Tibial artery (tissue), 4 donors: ENCODE measurements at regions not wholly inside any gene's neighbourhood (a gene's known extent, or its start where the extent isn't known, plus 50 kb on each side); places are given as distances from the start of the nearest gene placed in this dataset.

Source experiments
- DNase-seq, 2 donors: peaks; one replicate each; pipeline ENCODE4 v3.0.0-alpha.2; 2019
- H3K27ac ChIP-seq, 2 donors: fragments of 200-600 bp; sonication (generic) in 1 of 2; 1 replicate in 1 of 2; 2 replicates in 1 of 2; pipeline ENCODE4 v1.5.1; 2018 to 2019; ENCODE audit warnings: mild to moderate bottlenecking in 1 of 2
- H3K27me3 ChIP-seq, 2 donors: fragments of 200-600 bp; sonication (generic) in 1 of 2; one replicate each; pipeline versions ENCODE4 v1.5.1 to v1.6.0; 2016 to 2019
- H3K36me3 ChIP-seq, 3 donors: fragments of 200-600 bp; sonication (generic) in 2 of 3; one replicate each; pipeline ENCODE4 v1.5.1; 2016 to 2019; ENCODE audit warnings: mild to moderate bottlenecking in 2 of 3
- H3K4me1 ChIP-seq, 4 donors: fragments of 200-600 bp; sonication (generic) in 2 of 4; 1 replicate in 3 of 4; 2 replicates in 1 of 4; pipeline ENCODE4 v1.5.1; 2016 to 2019
- H3K4me3 ChIP-seq, 2 donors: fragments of 200-600 bp; sonication (generic) in 1 of 2; 1 replicate in 1 of 2; 2 replicates in 1 of 2; pipeline ENCODE4 v1.5.1; 2018 to 2019; ENCODE audit warnings: mild to moderate bottlenecking in 2 of 2
- H3K9me3 ChIP-seq, 3 donors: fragments of 200-600 bp; sonication (generic) in 1 of 3; one replicate each; pipeline ENCODE4 v1.5.1; 2016 to 2019
- intact Hi-C: fragments of 100-400 bp; cut with DNase I; formaldehyde crosslinking; loops from one replicate; pipeline ENCODE4 v1.15.0; 2023; ENCODE audit warnings: low total_unique reads
- TF ChIP-seq, protein P1 (sequence below), 2 experiments: fragments of 200-600 bp in 1 of 2; fragments of 450-650 bp in 1 of 2; IDR thresholded peaks; one replicate each; pipeline ENCODE4 v1.5.1; 2017 to 2019; ENCODE audit warnings: antibody characterized with exemption in 2 of 2, mild to moderate bottlenecking in 1 of 2, moderate library complexity in 1 of 2

DNA sequence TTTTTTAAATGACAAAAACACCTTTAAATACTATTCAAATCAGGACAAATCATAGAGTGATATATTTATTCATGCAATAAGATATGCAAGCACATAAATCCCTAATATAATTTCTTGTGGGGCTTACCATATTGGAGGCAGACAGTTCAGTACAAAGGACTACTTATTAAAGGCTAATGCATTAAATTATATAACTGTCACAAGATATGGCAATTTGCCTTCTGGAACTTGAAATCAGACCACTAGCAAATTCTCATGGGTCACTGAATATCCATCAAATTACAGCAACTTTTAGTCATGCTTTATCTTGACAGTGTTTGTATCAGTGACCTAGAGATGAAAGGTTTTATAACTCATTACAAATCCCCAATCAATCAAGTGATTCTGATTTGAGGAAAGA, 54.1 kb upstream of the NCAM2 start:
- no peak overlapping the region for H3K4me3 ChIP-seq
- no peak for DNase-seq
- no peak overlapping the region for H3K27ac ChIP-seq
- H3K27me3 ChIP-seq = no peaks in the 10 kb centered on the region
- H3K4me1 ChIP-seq = no peaks in the 10 kb centered on the region
- intact Hi-C loops = no loop called here
- H3K9me3 ChIP-seq = no peaks in the 10 kb centered on the region
- no peaks in the 10 kb centered on the region for H3K36me3 ChIP-seq
- TF ChIP-seq, protein P1, sequence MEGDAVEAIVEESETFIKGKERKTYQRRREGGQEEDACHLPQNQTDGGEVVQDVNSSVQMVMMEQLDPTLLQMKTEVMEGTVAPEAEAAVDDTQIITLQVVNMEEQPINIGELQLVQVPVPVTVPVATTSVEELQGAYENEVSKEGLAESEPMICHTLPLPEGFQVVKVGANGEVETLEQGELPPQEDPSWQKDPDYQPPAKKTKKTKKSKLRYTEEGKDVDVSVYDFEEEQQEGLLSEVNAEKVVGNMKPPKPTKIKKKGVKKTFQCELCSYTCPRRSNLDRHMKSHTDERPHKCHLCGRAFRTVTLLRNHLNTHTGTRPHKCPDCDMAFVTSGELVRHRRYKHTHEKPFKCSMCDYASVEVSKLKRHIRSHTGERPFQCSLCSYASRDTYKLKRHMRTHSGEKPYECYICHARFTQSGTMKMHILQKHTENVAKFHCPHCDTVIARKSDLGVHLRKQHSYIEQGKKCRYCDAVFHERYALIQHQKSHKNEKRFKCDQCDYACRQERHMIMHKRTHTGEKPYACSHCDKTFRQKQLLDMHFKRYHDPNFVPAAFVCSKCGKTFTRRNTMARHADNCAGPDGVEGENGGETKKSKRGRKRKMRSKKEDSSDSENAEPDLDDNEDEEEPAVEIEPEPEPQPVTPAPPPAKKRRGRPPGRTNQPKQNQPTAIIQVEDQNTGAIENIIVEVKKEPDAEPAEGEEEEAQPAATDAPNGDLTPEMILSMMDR (IDR thresholded peaks at IDR 0.05) = no peak

DNA sequence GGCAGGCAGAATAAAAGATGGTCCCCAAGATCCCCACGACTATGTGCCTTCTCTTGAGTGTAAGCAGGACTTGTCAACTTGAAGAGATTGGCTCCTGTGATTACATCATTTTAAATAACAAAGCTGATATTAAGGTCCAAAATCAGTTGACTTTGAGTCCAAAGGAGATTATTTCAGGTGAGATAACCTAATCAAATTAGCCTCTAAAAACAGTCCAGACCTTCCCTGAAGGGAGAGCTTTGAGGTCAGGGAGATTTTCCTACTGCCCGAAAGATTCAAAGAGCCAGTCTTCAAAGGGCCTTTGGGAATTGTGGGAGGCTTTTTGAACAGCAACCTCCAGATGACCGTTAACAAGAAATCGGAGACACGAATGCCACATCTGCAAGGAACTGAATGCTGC, 51.5 kb upstream of the NCAM2 start:
- Histone ChIP-seq H3K27me3 (no peaks in the 10 kb centered on the region), H3K9me3 (no peaks in the 10 kb centered on the region), H3K36me3 (no peaks in the 10 kb centered on the region), H3K4me1 (no peaks in the 10 kb centered on the region), H3K4me3 (no peak overlapping the region), H3K27ac (no peak overlapping the region)
- DNase-seq = no peak
- intact Hi-C loops = no loop called here
- TF ChIP-seq, protein P1 (IDR thresholded peaks at IDR 0.05) = no peak
